WTC11 (cell line): ENCODE measurements at regions not wholly inside any gene's neighbourhood (a gene's known extent, or its start where the extent isn't known, plus 50 kb on each side); places are given as distances from the start of the nearest gene placed in this dataset.

Experiments used
- ATAC-seq: fragments of 200-7000 bp; cut with Tn5 transposase; 2 replicates; pipeline ENCODE4 v1.10.0; 2021; ENCODE audit warnings: mild to moderate bottlenecking, moderate library complexity
- CTCF ChIA-PET: fragments of 300-600 bp; sonication (Branson Sonifier 250); formaldehyde crosslinking; loops from one replicate; lab custom pipeline; 2021; ENCODE audit warnings: antibody characterized with exemption; lab: Charles Lee
- POLR2A ChIA-PET: fragments of 350-600 bp; sonication (Branson Sonifier 250); formaldehyde crosslinking; loops from one replicate; lab custom pipeline; 2021; ENCODE audit warnings: antibody characterized with exemption; lab: Charles Lee
- DNase-seq: peaks from one replicate; pipeline ENCODE4 v3.0.0; 2021; ENCODE audit warnings: low spot score
- H3K27ac Mint-ChIP-seq: 2 replicates; pipeline ENCODE4 v1.8.0; 2021; ENCODE audit warnings: mixed read lengths
- H3K27me3 Mint-ChIP-seq: 2 replicates; pipeline ENCODE4 v1.8.0; 2021; ENCODE audit warnings: low read depth, mild to moderate bottlenecking, moderate library complexity, mixed read lengths
- H3K36me3 Mint-ChIP-seq: 2 replicates; pipeline ENCODE4 v1.8.0; 2021; ENCODE audit warnings: mixed read lengths
- H3K4me1 Mint-ChIP-seq: 2 replicates; pipeline ENCODE4 v1.8.0; 2022; ENCODE audit warnings: mixed read lengths
- H3K4me3 Mint-ChIP-seq: 2 replicates; pipeline ENCODE4 v1.8.0; 2021; ENCODE audit warnings: mild to moderate bottlenecking, moderate library complexity, mixed read lengths
- H3K9me3 Mint-ChIP-seq: 2 replicates; pipeline ENCODE4 v1.8.0; 2021; ENCODE audit warnings: mixed read lengths
- CREM ChIP-seq: sonication (generic); formaldehyde crosslinking; IDR thresholded peaks from 2 replicates; pipeline ENCODE4 v1.8.1; 2022; ENCODE audit warnings: mild to moderate bottlenecking, missing genetic modification reagents, moderate library complexity
- IRF2 ChIP-seq: sonication (generic); formaldehyde crosslinking; IDR thresholded peaks from 2 replicates; pipeline ENCODE4 v1.8.0; 2022; ENCODE audit warnings: low read depth, missing genetic modification reagents, borderline replicate concordance
- JUN ChIP-seq: sonication (generic); formaldehyde crosslinking; IDR thresholded peaks from 2 replicates; pipeline ENCODE4 v1.8.0; 2023; ENCODE audit warnings: mild to moderate bottlenecking, missing genetic modification reagents
- NFATC4 ChIP-seq: fragments of 250-450 bp; sonication (Bioruptor Pico); IDR thresholded peaks from 2 replicates; pipeline ENCODE4 v1.9.0; 2021; ENCODE audit warnings: mild to moderate bottlenecking
- SMAD3 ChIP-seq: sonication (generic); formaldehyde crosslinking; IDR thresholded peaks from 2 replicates; pipeline ENCODE4 v1.8.0; 2022; ENCODE audit warnings: missing genetic modification reagents, mild to moderate bottlenecking, borderline replicate concordance
- SOX15 ChIP-seq: fragments of 250-450 bp; sonication (Bioruptor Pico); IDR thresholded peaks from 2 replicates; pipeline ENCODE4 v1.9.0; 2021; ENCODE audit warnings: mild to moderate bottlenecking
- TCF7 ChIP-seq: sonication (generic); formaldehyde crosslinking; IDR thresholded peaks from 2 replicates; pipeline ENCODE4 v1.8.0; 2022; ENCODE audit warnings: mild to moderate bottlenecking, low read depth, missing genetic modification reagents, moderate library complexity
- TP53 ChIP-seq: sonication (generic); formaldehyde crosslinking; IDR thresholded peaks from 2 replicates; pipeline ENCODE4 v1.8.1; 2023; ENCODE audit warnings: mild to moderate bottlenecking, missing genetic modification reagents
- ZNF416 ChIP-seq: fragments of 250-450 bp; sonication (Bioruptor Pico); IDR thresholded peaks from 2 replicates; pipeline ENCODE4 v1.9.0; 2021; ENCODE audit warnings: mild to moderate bottlenecking, inconsistent platforms
- ZNF423 ChIP-seq: fragments of 250-450 bp; sonication (Bioruptor Pico); IDR thresholded peaks from 2 replicates; pipeline ENCODE4 v2.1.2; 2022; ENCODE audit warnings: mild to moderate bottlenecking, moderate library complexity
- TF ChIP-seq, protein P1 (sequence below): sonication (generic); formaldehyde crosslinking; IDR thresholded peaks from 2 replicates; pipeline ENCODE4 v1.8.1; 2023; ENCODE audit warnings: mild to moderate bottlenecking, missing genetic modification reagents
- TF ChIP-seq, protein P2 (sequence below): sonication (generic); formaldehyde crosslinking; IDR thresholded peaks from 2 replicates; pipeline ENCODE4 v1.8.0; 2023; ENCODE audit warnings: mild to moderate bottlenecking, missing genetic modification reagents
- TF ChIP-seq, protein P3 (sequence below): fragments of 250-450 bp; sonication (Bioruptor Pico); IDR thresholded peaks from 2 replicates; pipeline ENCODE4 v2.1.2; 2022; ENCODE audit warnings: mild to moderate bottlenecking, moderate library complexity
- TF ChIP-seq, protein P4 (sequence below): fragments of 250-450 bp; sonication (Bioruptor Pico); IDR thresholded peaks from 2 replicates; pipeline ENCODE4 v1.9.0; 2021; ENCODE audit warnings: moderate library complexity, mild to moderate bottlenecking, inconsistent platforms, borderline replicate concordance
- TF ChIP-seq, protein P5 (sequence below): fragments of 250-450 bp; sonication (Bioruptor Pico); IDR thresholded peaks from 2 replicates; pipeline ENCODE4 v1.9.0; 2021; ENCODE audit warnings: mild to moderate bottlenecking, borderline replicate concordance
- TF ChIP-seq, protein P6 (sequence below): sonication (generic); formaldehyde crosslinking; IDR thresholded peaks from 2 replicates; pipeline ENCODE4 v1.8.1; 2022; ENCODE audit warnings: missing genetic modification reagents, borderline replicate concordance
- TF ChIP-seq, protein P7 (sequence below): sonication (generic); formaldehyde crosslinking; IDR thresholded peaks from 2 replicates; pipeline ENCODE4 v1.8.1; 2022; ENCODE audit warnings: mild to moderate bottlenecking, missing genetic modification reagents, moderate library complexity, borderline replicate concordance
- TF ChIP-seq, protein P8 (sequence below): sonication (generic); formaldehyde crosslinking; IDR thresholded peaks from 2 replicates; pipeline ENCODE4 v1.8.1; 2023; ENCODE audit warnings: mild to moderate bottlenecking, moderate library complexity, missing genetic modification reagents
- TF ChIP-seq, protein P9 (sequence below): sonication (generic); formaldehyde crosslinking; IDR thresholded peaks from 2 replicates; pipeline ENCODE4 v1.8.1; 2022; ENCODE audit warnings: mild to moderate bottlenecking, moderate library complexity, missing genetic modification reagents

DNA sequence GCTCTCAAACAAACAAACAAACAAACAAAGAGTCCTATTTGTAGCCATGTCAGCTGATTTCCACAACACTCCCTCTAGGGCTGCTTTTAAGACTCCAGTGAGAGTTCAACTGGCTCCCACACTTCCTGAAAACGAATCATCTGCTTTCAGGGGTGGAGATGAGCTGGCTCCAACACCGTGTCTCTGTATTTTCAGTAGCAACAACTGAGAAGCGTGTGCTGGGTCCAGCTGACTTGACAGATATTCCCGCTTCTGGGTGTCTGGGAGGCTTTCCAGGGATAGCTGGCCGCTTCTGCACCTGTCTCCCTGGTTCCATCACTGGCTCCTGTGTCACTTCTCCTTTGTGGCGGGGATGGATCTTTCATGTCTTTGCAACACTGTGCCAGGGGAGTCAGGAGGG lies 272.5 kb upstream of the SOX4 start (continued):
- TF ChIP-seq, protein P1, sequence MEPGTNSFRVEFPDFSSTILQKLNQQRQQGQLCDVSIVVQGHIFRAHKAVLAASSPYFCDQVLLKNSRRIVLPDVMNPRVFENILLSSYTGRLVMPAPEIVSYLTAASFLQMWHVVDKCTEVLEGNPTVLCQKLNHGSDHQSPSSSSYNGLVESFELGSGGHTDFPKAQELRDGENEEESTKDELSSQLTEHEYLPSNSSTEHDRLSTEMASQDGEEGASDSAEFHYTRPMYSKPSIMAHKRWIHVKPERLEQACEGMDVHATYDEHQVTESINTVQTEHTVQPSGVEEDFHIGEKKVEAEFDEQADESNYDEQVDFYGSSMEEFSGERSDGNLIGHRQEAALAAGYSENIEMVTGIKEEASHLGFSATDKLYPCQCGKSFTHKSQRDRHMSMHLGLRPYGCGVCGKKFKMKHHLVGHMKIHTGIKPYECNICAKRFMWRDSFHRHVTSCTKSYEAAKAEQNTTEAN (CRISPR knock-in tag) = no peak
- TF ChIP-seq SMAD3 (CRISPR knock-in tag) = no peak

DNA sequence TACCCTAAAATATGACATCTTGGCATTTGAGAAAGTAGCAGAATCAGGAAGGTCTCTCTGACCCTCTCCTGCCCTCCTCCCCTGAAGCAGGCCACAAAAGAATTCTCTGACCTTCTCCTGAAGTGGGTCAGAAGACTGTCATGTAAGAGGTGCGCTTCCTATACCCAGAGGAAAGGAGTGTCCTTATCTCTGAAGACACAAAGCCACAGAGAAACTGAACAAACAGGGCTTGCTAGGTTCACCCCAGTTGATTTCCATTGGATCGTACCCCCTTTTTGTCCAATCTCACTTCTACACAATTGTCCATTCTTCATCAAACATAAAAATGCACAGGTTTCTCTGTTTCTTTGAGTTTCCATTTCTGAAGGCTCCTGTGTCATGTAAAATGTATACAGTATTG lies 272.0 kb upstream of the SOX4 start:
- ChIA-PET POLR2A (no interaction called here), CTCF (no interaction called here)
- no peak for ATAC-seq
- no peak for DNase-seq
- Mint-ChIP-seq H3K4me3 (no peak overlapping the region), H3K36me3 (peaks cover 16% of the 10 kb centered on the region), H3K27ac (no peak overlapping the region), H3K9me3 (peaks cover 19% of the 10 kb centered on the region), H3K4me1 (peaks cover 4% of the 10 kb centered on the region; the same call in 1 of the 2 replicates), H3K27me3 (no peaks in the 10 kb centered on the region)
- TF ChIP-seq SOX15 (no peak), JUN (CRISPR knock-in tag) (no peak), ZNF423 (CRISPR knock-in tag) (no peak), NFATC4 (CRISPR knock-in tag) (no peak), ZNF416 (no peak), TP53 (CRISPR knock-in tag) (no peak), IRF2 (CRISPR knock-in tag) (no peak), TCF7 (CRISPR knock-in tag) (no peak), CREM (no peak)
- TF ChIP-seq, protein P2, sequence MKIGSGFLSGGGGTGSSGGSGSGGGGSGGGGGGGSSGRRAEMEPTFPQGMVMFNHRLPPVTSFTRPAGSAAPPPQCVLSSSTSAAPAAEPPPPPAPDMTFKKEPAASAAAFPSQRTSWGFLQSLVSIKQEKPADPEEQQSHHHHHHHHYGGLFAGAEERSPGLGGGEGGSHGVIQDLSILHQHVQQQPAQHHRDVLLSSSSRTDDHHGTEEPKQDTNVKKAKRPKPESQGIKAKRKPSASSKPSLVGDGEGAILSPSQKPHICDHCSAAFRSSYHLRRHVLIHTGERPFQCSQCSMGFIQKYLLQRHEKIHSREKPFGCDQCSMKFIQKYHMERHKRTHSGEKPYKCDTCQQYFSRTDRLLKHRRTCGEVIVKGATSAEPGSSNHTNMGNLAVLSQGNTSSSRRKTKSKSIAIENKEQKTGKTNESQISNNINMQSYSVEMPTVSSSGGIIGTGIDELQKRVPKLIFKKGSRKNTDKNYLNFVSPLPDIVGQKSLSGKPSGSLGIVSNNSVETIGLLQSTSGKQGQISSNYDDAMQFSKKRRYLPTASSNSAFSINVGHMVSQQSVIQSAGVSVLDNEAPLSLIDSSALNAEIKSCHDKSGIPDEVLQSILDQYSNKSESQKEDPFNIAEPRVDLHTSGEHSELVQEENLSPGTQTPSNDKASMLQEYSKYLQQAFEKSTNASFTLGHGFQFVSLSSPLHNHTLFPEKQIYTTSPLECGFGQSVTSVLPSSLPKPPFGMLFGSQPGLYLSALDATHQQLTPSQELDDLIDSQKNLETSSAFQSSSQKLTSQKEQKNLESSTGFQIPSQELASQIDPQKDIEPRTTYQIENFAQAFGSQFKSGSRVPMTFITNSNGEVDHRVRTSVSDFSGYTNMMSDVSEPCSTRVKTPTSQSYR (CRISPR knock-in tag) = no peak
- TF ChIP-seq, protein P3, sequence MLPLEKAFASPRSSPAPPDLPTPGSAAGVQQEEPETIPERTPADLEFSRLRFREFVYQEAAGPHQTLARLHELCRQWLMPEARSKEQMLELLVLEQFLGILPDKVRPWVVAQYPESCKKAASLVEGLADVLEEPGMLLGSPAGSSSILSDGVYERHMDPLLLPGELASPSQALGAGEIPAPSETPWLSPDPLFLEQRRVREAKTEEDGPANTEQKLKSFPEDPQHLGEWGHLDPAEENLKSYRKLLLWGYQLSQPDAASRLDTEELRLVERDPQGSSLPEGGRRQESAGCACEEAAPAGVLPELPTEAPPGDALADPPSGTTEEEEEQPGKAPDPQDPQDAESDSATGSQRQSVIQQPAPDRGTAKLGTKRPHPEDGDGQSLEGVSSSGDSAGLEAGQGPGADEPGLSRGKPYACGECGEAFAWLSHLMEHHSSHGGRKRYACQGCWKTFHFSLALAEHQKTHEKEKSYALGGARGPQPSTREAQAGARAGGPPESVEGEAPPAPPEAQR = no peak
- TF ChIP-seq, protein P4, sequence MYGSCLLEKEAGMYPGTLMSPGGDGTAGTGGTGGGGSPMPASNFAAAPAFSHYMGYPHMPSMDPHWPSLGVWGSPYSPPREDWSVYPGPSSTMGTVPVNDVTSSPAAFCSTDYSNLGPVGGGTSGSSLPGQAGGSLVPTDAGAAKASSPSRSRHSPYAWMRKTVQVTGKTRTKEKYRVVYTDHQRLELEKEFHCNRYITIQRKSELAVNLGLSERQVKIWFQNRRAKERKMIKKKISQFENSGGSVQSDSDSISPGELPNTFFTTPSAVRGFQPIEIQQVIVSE (CRISPR knock-in tag) = no peak
- TF ChIP-seq, protein P5, sequence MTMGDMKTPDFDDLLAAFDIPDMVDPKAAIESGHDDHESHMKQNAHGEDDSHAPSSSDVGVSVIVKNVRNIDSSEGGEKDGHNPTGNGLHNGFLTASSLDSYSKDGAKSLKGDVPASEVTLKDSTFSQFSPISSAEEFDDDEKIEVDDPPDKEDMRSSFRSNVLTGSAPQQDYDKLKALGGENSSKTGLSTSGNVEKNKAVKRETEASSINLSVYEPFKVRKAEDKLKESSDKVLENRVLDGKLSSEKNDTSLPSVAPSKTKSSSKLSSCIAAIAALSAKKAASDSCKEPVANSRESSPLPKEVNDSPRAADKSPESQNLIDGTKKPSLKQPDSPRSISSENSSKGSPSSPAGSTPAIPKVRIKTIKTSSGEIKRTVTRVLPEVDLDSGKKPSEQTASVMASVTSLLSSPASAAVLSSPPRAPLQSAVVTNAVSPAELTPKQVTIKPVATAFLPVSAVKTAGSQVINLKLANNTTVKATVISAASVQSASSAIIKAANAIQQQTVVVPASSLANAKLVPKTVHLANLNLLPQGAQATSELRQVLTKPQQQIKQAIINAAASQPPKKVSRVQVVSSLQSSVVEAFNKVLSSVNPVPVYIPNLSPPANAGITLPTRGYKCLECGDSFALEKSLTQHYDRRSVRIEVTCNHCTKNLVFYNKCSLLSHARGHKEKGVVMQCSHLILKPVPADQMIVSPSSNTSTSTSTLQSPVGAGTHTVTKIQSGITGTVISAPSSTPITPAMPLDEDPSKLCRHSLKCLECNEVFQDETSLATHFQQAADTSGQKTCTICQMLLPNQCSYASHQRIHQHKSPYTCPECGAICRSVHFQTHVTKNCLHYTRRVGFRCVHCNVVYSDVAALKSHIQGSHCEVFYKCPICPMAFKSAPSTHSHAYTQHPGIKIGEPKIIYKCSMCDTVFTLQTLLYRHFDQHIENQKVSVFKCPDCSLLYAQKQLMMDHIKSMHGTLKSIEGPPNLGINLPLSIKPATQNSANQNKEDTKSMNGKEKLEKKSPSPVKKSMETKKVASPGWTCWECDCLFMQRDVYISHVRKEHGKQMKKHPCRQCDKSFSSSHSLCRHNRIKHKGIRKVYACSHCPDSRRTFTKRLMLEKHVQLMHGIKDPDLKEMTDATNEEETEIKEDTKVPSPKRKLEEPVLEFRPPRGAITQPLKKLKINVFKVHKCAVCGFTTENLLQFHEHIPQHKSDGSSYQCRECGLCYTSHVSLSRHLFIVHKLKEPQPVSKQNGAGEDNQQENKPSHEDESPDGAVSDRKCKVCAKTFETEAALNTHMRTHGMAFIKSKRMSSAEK = no peak
- TF ChIP-seq, protein P6, sequence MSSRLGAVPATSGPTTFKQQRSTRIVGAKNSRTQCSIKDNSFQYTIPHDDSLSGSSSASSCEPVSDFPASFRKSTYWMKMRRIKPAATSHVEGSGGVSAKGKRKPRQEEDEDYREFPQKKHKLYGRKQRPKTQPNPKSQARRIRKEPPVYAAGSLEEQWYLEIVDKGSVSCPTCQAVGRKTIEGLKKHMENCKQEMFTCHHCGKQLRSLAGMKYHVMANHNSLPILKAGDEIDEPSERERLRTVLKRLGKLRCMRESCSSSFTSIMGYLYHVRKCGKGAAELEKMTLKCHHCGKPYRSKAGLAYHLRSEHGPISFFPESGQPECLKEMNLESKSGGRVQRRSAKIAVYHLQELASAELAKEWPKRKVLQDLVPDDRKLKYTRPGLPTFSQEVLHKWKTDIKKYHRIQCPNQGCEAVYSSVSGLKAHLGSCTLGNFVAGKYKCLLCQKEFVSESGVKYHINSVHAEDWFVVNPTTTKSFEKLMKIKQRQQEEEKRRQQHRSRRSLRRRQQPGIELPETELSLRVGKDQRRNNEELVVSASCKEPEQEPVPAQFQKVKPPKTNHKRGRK (CRISPR knock-in tag) = no peak
- TF ChIP-seq, protein P7, sequence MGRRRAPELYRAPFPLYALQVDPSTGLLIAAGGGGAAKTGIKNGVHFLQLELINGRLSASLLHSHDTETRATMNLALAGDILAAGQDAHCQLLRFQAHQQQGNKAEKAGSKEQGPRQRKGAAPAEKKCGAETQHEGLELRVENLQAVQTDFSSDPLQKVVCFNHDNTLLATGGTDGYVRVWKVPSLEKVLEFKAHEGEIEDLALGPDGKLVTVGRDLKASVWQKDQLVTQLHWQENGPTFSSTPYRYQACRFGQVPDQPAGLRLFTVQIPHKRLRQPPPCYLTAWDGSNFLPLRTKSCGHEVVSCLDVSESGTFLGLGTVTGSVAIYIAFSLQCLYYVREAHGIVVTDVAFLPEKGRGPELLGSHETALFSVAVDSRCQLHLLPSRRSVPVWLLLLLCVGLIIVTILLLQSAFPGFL (CRISPR knock-in tag) = no peak
- TF ChIP-seq, protein P8, sequence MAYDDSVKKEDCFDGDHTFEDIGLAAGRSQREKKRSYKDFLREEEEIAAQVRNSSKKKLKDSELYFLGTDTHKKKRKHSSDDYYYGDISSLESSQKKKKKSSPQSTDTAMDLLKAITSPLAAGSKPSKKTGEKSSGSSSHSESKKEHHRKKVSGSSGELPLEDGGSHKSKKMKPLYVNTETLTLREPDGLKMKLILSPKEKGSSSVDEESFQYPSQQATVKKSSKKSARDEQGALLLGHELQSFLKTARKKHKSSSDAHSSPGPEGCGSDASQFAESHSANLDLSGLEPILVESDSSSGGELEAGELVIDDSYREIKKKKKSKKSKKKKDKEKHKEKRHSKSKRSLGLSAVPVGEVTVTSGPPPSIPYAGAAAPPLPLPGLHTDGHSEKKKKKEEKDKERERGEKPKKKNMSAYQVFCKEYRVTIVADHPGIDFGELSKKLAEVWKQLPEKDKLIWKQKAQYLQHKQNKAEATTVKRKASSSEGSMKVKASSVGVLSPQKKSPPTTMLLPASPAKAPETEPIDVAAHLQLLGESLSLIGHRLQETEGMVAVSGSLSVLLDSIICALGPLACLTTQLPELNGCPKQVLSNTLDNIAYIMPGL (CRISPR knock-in tag) = no peak
- TF ChIP-seq, protein P9, sequence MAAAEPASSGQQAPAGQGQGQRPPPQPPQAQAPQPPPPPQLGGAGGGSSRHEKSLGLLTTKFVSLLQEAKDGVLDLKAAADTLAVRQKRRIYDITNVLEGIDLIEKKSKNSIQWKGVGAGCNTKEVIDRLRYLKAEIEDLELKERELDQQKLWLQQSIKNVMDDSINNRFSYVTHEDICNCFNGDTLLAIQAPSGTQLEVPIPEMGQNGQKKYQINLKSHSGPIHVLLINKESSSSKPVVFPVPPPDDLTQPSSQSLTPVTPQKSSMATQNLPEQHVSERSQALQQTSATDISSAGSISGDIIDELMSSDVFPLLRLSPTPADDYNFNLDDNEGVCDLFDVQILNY = no peak
